Left cardiac atrium (tissue), 4 donors: ENCODE measurements at regions not wholly inside any gene's neighbourhood (a gene's known extent, or its start where the extent isn't known, plus 50 kb on each side); places are given as distances from the start of the nearest gene placed in this dataset.
"Not testable (repeated sequence)": the region's sequence is repeated elsewhere in the genome, so short reads cannot be mapped to it uniquely, and the experiment has no call there.

Experiments used
- ATAC-seq, 2 donors: fragments of 200-7000 bp; cut with Tn5 transposase; one replicate each; pipeline ENCODE4 v1.9.1; 2020; ENCODE audit warnings: mild to moderate bottlenecking in 2 of 2, moderate library complexity in 2 of 2
- DNase-seq: peaks from one replicate; pipeline ENCODE4 v3.0.0-alpha.2; 2020
- intact Hi-C, 2 donors: fragments of 100-400 bp; cut with DNase I; formaldehyde crosslinking; loops; one replicate each; pipeline versions ENCODE4 v1.14.1 to v1.15.1; 2022 to 2023
- donor health status: DM: no; HTN: yes; CAD: no.
- donor health status: DM: no; HTN: yes; CAD: no; lungs with severe emphysema.
- donor health status: DM: yes; HTN: yes; CAD: no.
- donor health status: Dilated cardiomyopathy.

GRCh38 chr10:35858676-35859283, 216.7 kb upstream of the FZD8 start:
- DNase-seq, ATAC-seq, intact Hi-C loops: not testable (repeated sequence)

- ATAC-seq = no peak
- intact Hi-C loops = no loop called here
- no peak for DNase-seq
These were observed 215.8 kb upstream of the FZD8 start for GRCh38 chr10:35857860-35858259.

- DNase-seq (no peak), ATAC-seq (no peak)
- intact Hi-C loops = no loop called here
These were observed 213.3 kb upstream of the FZD8 start for GRCh38 chr10:35855155-35855947.

- ATAC-seq (no peak), DNase-seq (no peak)
- intact Hi-C loops = no loop called here
These were observed 212.6 kb upstream of the FZD8 start for GRCh38 chr10:35854661-35855060.

- ATAC-seq (peak; percentile 59 to 79), DNase-seq (peak; percentile 39)
- intact Hi-C loops = no loop called here
These were observed 210.6 kb upstream of the FZD8 start for GRCh38 chr10:35852721-35853120.

- ATAC-seq = no peak
- intact Hi-C loops = no loop called here
- DNase-seq = no peak
These were observed 206.3 kb upstream of the FZD8 start for GRCh38 chr10:35848412-35848811.

- DNase-seq (no peak), ATAC-seq (no peak)
- intact Hi-C loops = no loop called here
These were observed 202.6 kb upstream of the FZD8 start for GRCh38 chr10:35844686-35845085.

GRCh38 chr10:35843524-35844181, 201.6 kb upstream of the FZD8 start:
- intact Hi-C loops = no loop called here
- ATAC-seq = peak; percentile 91 to 94
- DNase-seq = peak; percentile 51

GRCh38 chr10:35838054-35838453, 196.0 kb upstream of the FZD8 start:
- DNase-seq (no peak), ATAC-seq (no peak)
- intact Hi-C loops = no loop called here

- intact Hi-C loops = no loop called here
- no peak for DNase-seq
These were observed 193.4 kb upstream of the FZD8 start for GRCh38 chr10:35835545-35835944.

GRCh38 chr10:35834877-35835494, 192.9 kb upstream of the FZD8 start:
- DNase-seq (no peak), ATAC-seq (no peak)
- intact Hi-C loops = no loop called here

More at GRCh38 chr10:35835545-35835944, 193.4 kb upstream of the FZD8 start:
- ATAC-seq = no peak

GRCh38 chr10:35827783-35828182, 185.7 kb upstream of the FZD8 start:
- intact Hi-C loops = no loop called here
- DNase-seq (no peak), ATAC-seq (no peak)

- no peak for ATAC-seq
- intact Hi-C loops = no loop called here
- no peak for DNase-seq
These were observed 182.6 kb upstream of the FZD8 start for GRCh38 chr10:35824704-35825103.

GRCh38 chr10:35822316-35822715, 180.2 kb upstream of the FZD8 start:
- ATAC-seq (peak; percentile 98 to 99), DNase-seq (peak; percentile 90)
- intact Hi-C loops = no loop called here

GRCh38 chr10:35821339-35821911, 179.3 kb upstream of the FZD8 start:
- intact Hi-C loops = no loop called here
- DNase-seq (no peak), ATAC-seq (peak in 1 of 2 donors; percentile 43)

- intact Hi-C loops = no loop called here
- DNase-seq (no peak), ATAC-seq (no peak)
These were observed 177.6 kb upstream of the FZD8 start for GRCh38 chr10:35819736-35820135.

GRCh38 chr10:35819011-35819410, 176.9 kb upstream of the FZD8 start:
- DNase-seq (no peak), ATAC-seq (no peak)
- intact Hi-C loops = no loop called here

GRCh38 chr10:35817109-35817508, 175.0 kb upstream of the FZD8 start:
- ATAC-seq, intact Hi-C loops, DNase-seq: not testable (repeated sequence)

GRCh38 chr10:35813219-35813618, 171.1 kb upstream of the FZD8 start:
- intact Hi-C loops = no loop called here
- no peak for ATAC-seq
- no peak for DNase-seq

GRCh38 chr10:35808344-35808743, 166.2 kb upstream of the FZD8 start:
- DNase-seq = no peak
- no peak for ATAC-seq
- intact Hi-C loops = no loop called here
